Hepatocyte (in vitro differentiated cells): ENCODE measurements at regions not wholly inside any gene's neighbourhood (a gene's known extent, or its start where the extent isn't known, plus 50 kb on each side); places are given as distances from the start of the nearest gene placed in this dataset.

Experiments used
- EZH2 ChIP-seq: fragments of 200-600 bp; sonication (generic); IDR thresholded peaks from 2 replicates; pipeline ENCODE4 v1.6.1; 2016; ENCODE audit warnings: antibody characterized with exemption, mild to moderate bottlenecking, borderline replicate concordance
- EZH2phosphoT487 ChIP-seq: fragments of 200-600 bp; sonication (generic); IDR thresholded peaks from one replicate; pipeline ENCODE4 v1.6.1; 2018; ENCODE audit warnings: antibody characterized with exemption, mild to moderate bottlenecking, low read depth, moderate library complexity; ENCODE audit not compliant: unreplicated experiment, severe bottlenecking
- TF ChIP-seq, protein P1 (sequence below): fragments of 200-600 bp; sonication (generic); IDR thresholded peaks from 2 replicates; pipeline ENCODE4 v1.5.1; 2016; ENCODE audit warnings: antibody characterized with exemption, mild to moderate bottlenecking; ENCODE audit not compliant: poor library complexity

DNA sequence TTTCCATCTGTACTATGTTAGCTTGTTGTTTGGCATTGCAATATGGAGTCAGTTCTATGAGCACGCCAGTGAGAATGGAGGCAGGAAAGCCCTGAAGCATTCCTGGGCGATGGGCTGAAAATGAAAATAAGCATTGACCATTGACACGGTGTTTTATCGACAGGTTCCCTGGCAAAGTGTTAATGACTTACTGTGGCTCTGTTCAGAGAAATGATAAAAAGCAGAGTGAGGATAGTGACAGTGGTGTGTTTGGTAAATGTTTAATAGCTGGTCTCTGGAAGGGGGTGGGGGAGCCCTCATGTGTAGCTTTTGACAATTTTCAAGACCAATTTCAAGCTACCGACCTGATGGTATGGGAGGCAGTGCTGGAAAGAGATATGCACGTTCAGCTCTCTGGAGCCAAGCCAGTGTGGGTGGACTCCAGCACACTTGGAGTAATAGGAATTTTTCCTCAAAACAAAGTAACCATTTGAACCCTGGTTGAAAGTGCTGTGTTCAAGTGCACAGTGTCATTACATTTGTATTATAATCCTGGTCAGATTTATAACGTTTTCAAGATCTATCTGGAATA, 341.7 kb upstream of the ROBO2 start:
- TF ChIP-seq, protein P1, sequence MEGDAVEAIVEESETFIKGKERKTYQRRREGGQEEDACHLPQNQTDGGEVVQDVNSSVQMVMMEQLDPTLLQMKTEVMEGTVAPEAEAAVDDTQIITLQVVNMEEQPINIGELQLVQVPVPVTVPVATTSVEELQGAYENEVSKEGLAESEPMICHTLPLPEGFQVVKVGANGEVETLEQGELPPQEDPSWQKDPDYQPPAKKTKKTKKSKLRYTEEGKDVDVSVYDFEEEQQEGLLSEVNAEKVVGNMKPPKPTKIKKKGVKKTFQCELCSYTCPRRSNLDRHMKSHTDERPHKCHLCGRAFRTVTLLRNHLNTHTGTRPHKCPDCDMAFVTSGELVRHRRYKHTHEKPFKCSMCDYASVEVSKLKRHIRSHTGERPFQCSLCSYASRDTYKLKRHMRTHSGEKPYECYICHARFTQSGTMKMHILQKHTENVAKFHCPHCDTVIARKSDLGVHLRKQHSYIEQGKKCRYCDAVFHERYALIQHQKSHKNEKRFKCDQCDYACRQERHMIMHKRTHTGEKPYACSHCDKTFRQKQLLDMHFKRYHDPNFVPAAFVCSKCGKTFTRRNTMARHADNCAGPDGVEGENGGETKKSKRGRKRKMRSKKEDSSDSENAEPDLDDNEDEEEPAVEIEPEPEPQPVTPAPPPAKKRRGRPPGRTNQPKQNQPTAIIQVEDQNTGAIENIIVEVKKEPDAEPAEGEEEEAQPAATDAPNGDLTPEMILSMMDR, result no peak
- TF ChIP-seq EZH2, result no peak
- TF ChIP-seq EZH2phosphoT487, result no peak
